Breast epithelium (tissue), 4 donors: ENCODE measurements at regions not wholly inside any gene's neighbourhood (a gene's known extent, or its start where the extent isn't known, plus 50 kb on each side); places are given as distances from the start of the nearest gene placed in this dataset.
"Not testable (repeated sequence)": the region's sequence is repeated elsewhere in the genome, so short reads cannot be mapped to it uniquely, and the experiment has no call there.

Source experiments
- DNase-seq, 2 donors: peaks; one replicate each; pipeline ENCODE4 v3.0.0-alpha.2; 2019; ENCODE audit warnings: low spot score in 2 of 2
- H3K27ac ChIP-seq, 2 donors: fragments of 200-600 bp; sonication (generic) in 1 of 2; one replicate each; pipeline ENCODE4 v1.5.1; 2016 to 2019; ENCODE audit warnings: mild to moderate bottlenecking in 1 of 2
- H3K27me3 ChIP-seq, 2 donors: fragments of 200-600 bp; sonication (generic) in 1 of 2; one replicate each; pipeline versions ENCODE4 v1.5.1 to v1.6.0; 2017 to 2019; ENCODE audit warnings: control low read depth in 1 of 2, mild to moderate bottlenecking in 1 of 2
- H3K36me3 ChIP-seq: fragments of 200-600 bp; one replicate; pipeline ENCODE4 v1.5.1; 2019
- H3K4me1 ChIP-seq, 2 donors: fragments of 200-600 bp; sonication (generic); one replicate each; pipeline ENCODE4 v1.5.1; 2016 to 2019; ENCODE audit warnings: control low read depth in 1 of 2
- H3K4me3 ChIP-seq, 3 donors: fragments of 200-600 bp; sonication (generic); 1 replicate in 2 of 3; 2 replicates in 1 of 3; pipeline ENCODE4 v1.5.1; 2016 to 2019; ENCODE audit warnings: mild to moderate bottlenecking in 3 of 3, moderate library complexity in 2 of 3
- H3K9me3 ChIP-seq, 2 donors: fragments of 200-600 bp; sonication (generic) in 1 of 2; one replicate each; pipeline ENCODE4 v1.5.1; 2016 to 2019; ENCODE audit warnings: control low read depth in 1 of 2
- CTCF ChIP-seq, 3 donors: fragments of 450-650 bp; IDR thresholded peaks; one replicate each; pipeline ENCODE4 v1.5.1; 2016 to 2017; ENCODE audit warnings: antibody characterized with exemption in 3 of 3, mild to moderate bottlenecking in 3 of 3, moderate library complexity in 3 of 3
- POLR2A ChIP-seq: fragments of 450-650 bp; IDR thresholded peaks from one replicate; pipeline ENCODE4 v1.6.1; 2016; ENCODE audit warnings: antibody characterized with exemption, mild to moderate bottlenecking, moderate library complexity
- POLR2AphosphoS5 ChIP-seq, 3 donors: sonication (generic); formaldehyde crosslinking; IDR thresholded peaks; one replicate each; pipeline ENCODE4 v1.6.1; 2017; ENCODE audit warnings: antibody characterized with exemption in 3 of 3
- intact Hi-C: fragments of 100-400 bp; cut with DNase I; formaldehyde crosslinking; loops from one replicate; pipeline ENCODE4 v1.15.1; 2023; ENCODE audit warnings: low total_unique reads

DNA sequence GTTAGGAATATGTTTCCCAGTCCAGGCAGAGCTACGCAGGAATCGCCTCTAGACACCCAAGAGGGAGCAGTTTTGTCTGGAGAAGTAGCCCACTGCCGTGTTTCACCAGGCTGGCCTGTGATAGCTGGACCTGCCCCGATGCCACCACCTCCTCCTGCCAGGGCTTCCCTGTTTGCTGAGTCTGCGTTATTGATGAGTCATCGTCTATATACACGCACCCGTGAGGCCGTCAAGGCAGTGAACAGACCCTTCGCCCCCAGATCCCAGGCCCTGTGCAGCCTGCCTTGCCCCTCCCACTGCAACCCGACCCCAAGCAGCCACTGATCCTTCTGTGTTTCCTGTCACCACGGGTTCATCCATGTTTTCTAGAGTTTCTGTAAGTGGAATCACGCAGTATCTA, 141.9 kb downstream of the IGLL1 start:
- no peak for DNase-seq
- no peak for TF ChIP-seq POLR2AphosphoS5 (IDR thresholded peaks at IDR 0.05)
- Histone ChIP-seq H3K4me3 (no peak overlapping the region), H3K27ac (no peak overlapping the region), H3K9me3 (no peaks in the 10 kb centered on the region), H3K4me1 (no peaks in the 10 kb centered on the region), H3K36me3 (no peaks in the 10 kb centered on the region), H3K27me3 (no peaks in the 10 kb centered on the region)
- intact Hi-C loops, result no loop called here

DNA sequence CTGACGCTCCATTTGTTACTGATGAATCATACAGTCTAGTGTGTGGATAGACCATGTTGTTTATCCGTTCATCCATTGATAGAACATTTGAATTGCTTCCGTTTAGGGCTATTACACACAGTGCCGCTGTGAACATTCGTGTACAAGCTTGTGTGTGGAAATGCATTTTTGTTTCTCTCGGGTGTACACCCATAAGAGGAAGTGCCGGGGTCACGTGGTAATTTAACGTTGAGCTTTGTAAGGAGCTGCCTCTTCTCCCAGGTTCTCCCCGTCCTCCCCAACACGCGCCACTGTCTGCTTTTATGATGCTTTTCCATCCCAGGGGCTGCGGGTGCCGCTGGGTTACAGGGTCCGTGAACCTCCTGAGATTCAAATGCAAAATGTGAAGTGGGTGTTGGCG, 142.3 kb downstream of the IGLL1 start:
- Histone ChIP-seq H3K4me1 (no peaks in the 10 kb centered on the region), H3K27ac (no peak overlapping the region), H3K36me3 (no peaks in the 10 kb centered on the region), H3K27me3 (no peaks in the 10 kb centered on the region), H3K4me3 (no peak overlapping the region), H3K9me3 (no peaks in the 10 kb centered on the region)
- intact Hi-C loops, result no loop called here
- TF ChIP-seq POLR2AphosphoS5 (IDR thresholded peaks at IDR 0.05), result no peak
- no peak for TF ChIP-seq CTCF (IDR thresholded peaks at IDR 0.05)
- TF ChIP-seq POLR2A, result no peak
- DNase-seq, result no peak

- H3K27me3 ChIP-seq, H3K4me3 ChIP-seq, intact Hi-C loops, H3K9me3 ChIP-seq, H3K4me1 ChIP-seq, H3K36me3 ChIP-seq, H3K27ac ChIP-seq, DNase-seq: not testable (repeated sequence)
Measured at GRCh38 chr22:23437107-23437395, 143.0 kb downstream of the IGLL1 start.

DNA sequence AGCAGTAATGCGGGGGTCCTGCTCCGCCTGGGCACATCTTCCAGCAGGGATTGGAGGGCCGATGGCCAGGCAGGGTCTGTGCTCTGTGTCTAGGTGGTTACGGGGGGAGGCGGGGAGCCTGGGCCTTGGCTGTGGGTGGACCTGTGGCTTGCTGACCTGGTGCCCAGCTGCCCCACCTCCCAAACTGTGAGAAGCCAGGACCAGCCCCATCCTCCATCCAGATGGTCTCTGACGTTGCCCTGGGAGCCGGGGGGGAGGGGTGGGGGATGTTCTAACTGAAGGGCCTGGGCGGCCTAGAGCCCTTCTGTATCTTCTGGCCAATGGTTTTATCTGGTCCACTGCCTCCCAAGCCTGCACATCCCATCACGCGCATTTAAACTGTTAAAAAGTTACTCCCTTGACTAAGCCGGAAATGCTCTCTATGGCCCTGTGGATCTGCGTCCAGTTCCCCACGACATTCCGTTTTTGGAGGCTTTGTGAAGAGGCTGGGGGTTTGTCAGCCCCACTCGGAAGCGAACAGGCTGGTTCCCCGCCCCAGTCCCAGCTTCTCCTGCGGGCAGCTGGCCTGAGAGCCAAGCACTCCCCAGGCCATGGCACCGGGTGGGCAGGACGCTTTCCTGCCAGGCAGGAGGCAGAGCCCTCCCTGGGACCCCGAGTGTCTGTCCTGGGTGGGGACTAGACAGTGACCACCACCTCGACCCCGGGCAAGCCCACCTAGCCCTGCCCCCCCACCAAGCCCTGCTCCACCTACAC, 143.6 kb downstream of the IGLL1 start:
- H3K9me3 ChIP-seq, DNase-seq, H3K4me1 ChIP-seq, H3K4me3 ChIP-seq, intact Hi-C loops, H3K27me3 ChIP-seq, H3K27ac ChIP-seq, H3K36me3 ChIP-seq: not testable (repeated sequence)

GRCh38 chr22:23435186-23435585, 144.9 kb downstream of the IGLL1 start:
- H3K4me1 ChIP-seq, H3K27ac ChIP-seq, H3K9me3 ChIP-seq, intact Hi-C loops, H3K36me3 ChIP-seq, H3K27me3 ChIP-seq, H3K4me3 ChIP-seq, DNase-seq: not testable (repeated sequence)

DNA sequence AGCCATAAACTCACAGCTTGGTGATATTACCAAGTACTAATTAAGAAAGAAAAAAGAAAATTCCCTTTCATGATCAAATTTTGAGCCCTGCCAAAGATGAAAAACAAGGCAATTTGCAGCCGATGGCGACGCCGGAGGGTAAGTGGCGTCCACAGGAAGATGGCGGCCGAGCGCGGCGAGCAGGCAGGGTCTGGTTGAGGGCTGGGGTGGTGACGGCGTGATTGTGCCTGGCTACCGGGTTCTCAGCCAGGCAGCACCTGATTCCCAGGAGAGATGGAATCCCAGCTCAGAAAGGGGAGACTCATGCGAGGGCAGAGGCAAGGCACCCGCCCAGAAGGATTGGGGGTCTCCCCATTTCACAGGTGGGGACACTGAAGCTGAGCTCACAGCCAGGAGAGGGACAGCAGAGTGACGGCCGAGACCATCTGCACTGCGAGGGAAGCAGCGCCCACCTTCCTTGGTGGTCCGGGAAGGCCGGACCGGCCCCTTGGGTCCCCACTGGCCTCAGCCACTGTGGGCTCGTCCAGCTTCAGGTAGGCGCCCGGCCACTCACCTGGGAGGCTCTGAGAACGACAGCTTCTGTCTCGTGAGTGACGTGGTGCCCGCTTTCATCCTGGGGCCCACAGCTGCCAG, 145.8 kb downstream of the IGLL1 start:
- H3K9me3 ChIP-seq, H3K27ac ChIP-seq, H3K36me3 ChIP-seq, H3K4me3 ChIP-seq, DNase-seq, intact Hi-C loops, H3K4me1 ChIP-seq, H3K27me3 ChIP-seq: not testable (repeated sequence)

GRCh38 chr22:23433127-23434005, 146.7 kb downstream of the IGLL1 start:
- TF ChIP-seq CTCF (IDR thresholded peaks at IDR 0.05), result peak; percentile 36 to 74 (median 54)
- peak overlapping the region; percentile 23 to 29 for H3K27ac ChIP-seq
- peak overlapping the region in 2 of 3 donors; percentile 44 to 61 for H3K4me3 ChIP-seq
- H3K9me3 ChIP-seq, intact Hi-C loops, H3K36me3 ChIP-seq, H3K27me3 ChIP-seq, H3K4me1 ChIP-seq: not testable (repeated sequence)
- peak in 1 of 2 donors; percentile 31 for DNase-seq

DNA sequence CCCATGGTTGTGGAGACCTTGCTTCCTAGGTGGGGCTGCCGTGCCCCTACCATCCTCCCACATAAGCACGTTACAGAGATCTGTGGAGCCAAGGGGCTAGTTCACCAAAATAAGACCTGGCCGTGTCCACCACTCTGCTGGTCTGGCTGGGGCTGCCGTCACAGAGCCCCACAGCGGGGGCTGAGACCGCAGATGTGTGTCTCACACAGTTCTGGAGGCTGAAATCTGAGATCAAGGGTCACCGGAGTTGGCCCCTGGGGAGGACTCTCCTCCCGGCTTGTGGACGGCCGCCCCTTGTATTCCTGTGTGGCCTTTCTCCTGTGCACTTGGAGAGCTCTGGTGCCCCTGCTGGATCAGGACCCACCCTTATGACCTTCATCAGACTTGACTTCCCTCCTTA, 147.4 kb downstream of the IGLL1 start:
- H3K27ac ChIP-seq, H3K9me3 ChIP-seq, H3K36me3 ChIP-seq, H3K27me3 ChIP-seq, H3K4me1 ChIP-seq, DNase-seq, intact Hi-C loops: not testable (repeated sequence)
- peak overlapping the region in 1 of 3 donors; percentile 61 for H3K4me3 ChIP-seq
